GM12878 (cell line): ENCODE measurements at regions not wholly inside any gene's neighbourhood (a gene's known extent, or its start where the extent isn't known, plus 50 kb on each side); places are given as distances from the start of the nearest gene placed in this dataset.

ENCODE experiments used
- HCFC1 ChIP-seq: fragments of 150-350 bp; IDR thresholded peaks from 2 replicates; pipeline ENCODE4 v1.6.1; 2014; ENCODE audit warnings: low read length
- MEF2A ChIP-seq: IDR thresholded peaks from 2 replicates; pipeline ENCODE4 v1.6.1; 2011; ENCODE audit warnings: low read depth, mild to moderate bottlenecking, low read length, moderate library complexity; ENCODE audit not compliant: insufficient read depth
- SMAD5 ChIP-seq: IDR thresholded peaks from 2 replicates; pipeline ENCODE4 v1.6.1; 2016; ENCODE audit warnings: antibody characterized with exemption, low read depth
- SMC3 ChIP-seq: IDR thresholded peaks from 2 replicates; pipeline ENCODE4 v1.6.1; 2011; ENCODE audit warnings: low read length, improper control_type of control experiment, borderline replicate concordance
- ZBTB40 ChIP-seq: fragments of 450-650 bp; IDR thresholded peaks from 2 replicates; pipeline ENCODE4 v1.6.1; 2016; ENCODE audit warnings: mild to moderate bottlenecking, moderate library complexity, borderline replicate concordance
- ZNF592 ChIP-seq: fragments of 450-650 bp; IDR thresholded peaks from 2 replicates; pipeline ENCODE4 v1.6.1; 2017; ENCODE audit warnings: mild to moderate bottlenecking, moderate library complexity

- TF ChIP-seq ZNF592 = no peak
- no peak for TF ChIP-seq SMC3
- no peak for TF ChIP-seq SMAD5
- no peak for TF ChIP-seq ZBTB40
- no peak for TF ChIP-seq HCFC1
- TF ChIP-seq MEF2A = no peak
These were observed 100.4 kb upstream of the GALNT18 start (continued) for GRCh38 chr11:11722246-11722645.
